Astrocyte (in vitro differentiated cells and primary cell): ENCODE measurements at regions not wholly inside any gene's neighbourhood (a gene's known extent, or its start where the extent isn't known, plus 50 kb on each side); places are given as distances from the start of the nearest gene placed in this dataset.

Experiments
- DNase-seq: peaks from one replicate; pipeline ENCODE4 v3.0.0-alpha.2; 2010; ENCODE audit warnings: low read depth
- FAIRE-seq: peaks from 2 replicates; lab custom pipeline; 2011; peaks lifted over from hg19 to GRCh38; lab: Jason Lieb, UNC
- H2AFZ ChIP-seq: 2 replicates; pipeline ENCODE4 v1.6.0; 2012; ENCODE audit warnings: low read depth, low read length, inconsistent platforms
- H3K27ac ChIP-seq: 2 replicates; pipeline ENCODE4 v1.5.1; 2011; ENCODE audit warnings: low read depth, low read length, inconsistent platforms
- H3K27me3 ChIP-seq: 2 replicates; pipeline ENCODE4 v1.6.0; 2011; ENCODE audit warnings: low read length, inconsistent platforms; ENCODE audit not compliant: insufficient read depth
- H3K36me3 ChIP-seq: 2 replicates; pipeline ENCODE4 v1.5.1; 2011; ENCODE audit warnings: low read length, inconsistent platforms; ENCODE audit not compliant: insufficient read depth
- H3K4me1 ChIP-seq: 2 replicates; pipeline ENCODE4 v1.5.1; 2011; ENCODE audit warnings: low read length, inconsistent platforms; ENCODE audit not compliant: insufficient read depth
- H3K4me2 ChIP-seq: 2 replicates; pipeline ENCODE4 v1.6.0; 2012; ENCODE audit warnings: low read length, inconsistent platforms
- H3K4me3 ChIP-seq: 2 replicates; pipeline ENCODE4 v1.5.1; 2011; ENCODE audit warnings: low read depth, mild to moderate bottlenecking, low read length, inconsistent platforms; ENCODE audit not compliant: insufficient read depth
- H3K79me2 ChIP-seq: 2 replicates; pipeline ENCODE4 v1.6.0; 2012; ENCODE audit warnings: mild to moderate bottlenecking, low read length, inconsistent platforms; ENCODE audit not compliant: insufficient read depth
- H3K9ac ChIP-seq: 2 replicates; pipeline ENCODE4 v1.6.0; 2012; ENCODE audit warnings: mild to moderate bottlenecking, low read length, inconsistent platforms
- H3K9me3 ChIP-seq: 2 replicates; pipeline ENCODE4 v1.5.1; 2012; ENCODE audit warnings: low read depth, mild to moderate bottlenecking, low read length, inconsistent platforms; ENCODE audit not compliant: insufficient read depth
- H4K20me1 ChIP-seq: 2 replicates; pipeline ENCODE4 v1.6.0; 2012; ENCODE audit warnings: low read length, inconsistent platforms; ENCODE audit not compliant: insufficient read depth
- H3K27ac Mint-ChIP-seq: one replicate; pipeline ENCODE4 v1.8.0; 2021; ENCODE audit warnings: mild to moderate bottlenecking, mixed read lengths; ENCODE audit not compliant: unreplicated experiment
- H3K27me3 Mint-ChIP-seq: one replicate; pipeline ENCODE4 v1.8.0; 2021; ENCODE audit warnings: low read depth, mixed read lengths; ENCODE audit not compliant: unreplicated experiment
- H3K36me3 Mint-ChIP-seq: one replicate; pipeline ENCODE4 v1.8.0; 2021; ENCODE audit warnings: low read depth, mixed read lengths; ENCODE audit not compliant: unreplicated experiment
- H3K4me1 Mint-ChIP-seq: one replicate; pipeline ENCODE4 v1.8.0; 2021; ENCODE audit warnings: low read depth, mixed read lengths; ENCODE audit not compliant: unreplicated experiment
- H3K4me3 Mint-ChIP-seq: one replicate; pipeline ENCODE4 v1.8.0; 2021; ENCODE audit warnings: mild to moderate bottlenecking, moderate library complexity, mixed read lengths; ENCODE audit not compliant: unreplicated experiment
- H3K9me3 Mint-ChIP-seq: one replicate; pipeline ENCODE4 v1.8.0; 2021; ENCODE audit warnings: mild to moderate bottlenecking, mixed read lengths; ENCODE audit not compliant: unreplicated experiment
- EZH2 ChIP-seq: IDR thresholded peaks from 2 replicates; pipeline ENCODE4 v1.6.1; 2012; ENCODE audit warnings: mild to moderate bottlenecking, low read length, inconsistent platforms; ENCODE audit not compliant: insufficient read depth
- TF ChIP-seq, protein P1 (sequence below): IDR thresholded peaks from 2 replicates; pipeline ENCODE4 v1.5.1; 2011; ENCODE audit warnings: low read depth, mild to moderate bottlenecking, inconsistent platforms, low read length, moderate library complexity; ENCODE audit not compliant: insufficient read depth

DNA sequence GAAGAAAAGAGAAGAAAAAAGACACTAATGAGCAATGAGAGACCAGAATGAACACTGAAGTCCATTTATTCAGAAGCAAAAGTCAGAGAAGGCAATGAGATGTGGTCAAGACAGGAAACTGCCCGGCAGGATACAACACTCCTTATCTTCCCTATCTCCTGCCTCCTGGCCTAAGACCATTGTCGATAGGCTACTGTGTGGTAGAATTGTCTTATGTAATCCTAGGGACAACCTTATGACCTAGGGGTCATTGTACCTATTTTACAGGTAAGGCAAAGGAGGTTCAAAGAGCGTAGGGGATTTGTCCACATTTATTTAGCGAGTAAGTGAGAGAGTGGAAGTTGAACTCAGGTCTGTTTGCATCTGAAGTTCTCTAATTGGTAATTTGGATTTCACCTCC, 63.0 kb upstream of the PTPN3 start:
- H3K9ac ChIP-seq: no peak overlapping the region
- H3K4me3 ChIP-seq: no peak overlapping the region
- H3K9me3 ChIP-seq: no peaks in the 10 kb centered on the region

DNA sequence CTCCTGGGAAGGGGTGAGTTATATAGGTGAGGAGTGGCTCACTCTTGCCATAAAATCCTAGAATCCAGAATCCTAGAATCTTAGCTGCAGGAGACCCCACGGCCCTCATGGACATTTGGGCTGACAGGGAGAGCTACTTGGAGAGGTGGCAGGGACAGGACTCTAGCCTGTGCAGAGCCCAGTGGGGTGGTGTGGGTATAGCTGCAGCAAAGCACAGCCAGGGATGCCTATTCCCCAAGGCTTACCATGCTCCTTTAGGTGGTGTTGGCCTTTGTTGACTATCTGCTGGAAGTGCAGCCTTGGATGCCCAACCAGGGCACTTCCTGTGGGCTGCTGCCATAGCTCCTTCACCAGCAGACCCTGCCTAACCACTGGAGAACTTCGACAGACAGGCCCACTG, 70.0 kb upstream of the PTPN3 start:
- peaks cover 13% of the 10 kb centered on the region for H3K27me3 Mint-ChIP-seq
- DNase-seq (no peak), FAIRE-seq (no peak)
- H3K4me3 Mint-ChIP-seq: no peak overlapping the region
- H3K27ac Mint-ChIP-seq: no peak overlapping the region
- H3K4me1 Mint-ChIP-seq: no peaks in the 10 kb centered on the region
- Histone ChIP-seq H3K4me3 (no peak overlapping the region), H3K79me2 (no peaks in the 10 kb centered on the region), H3K27me3 (peaks cover 10% of the 10 kb centered on the region), H3K9me3 (no peaks in the 10 kb centered on the region), H3K36me3 (no peaks in the 10 kb centered on the region), H3K9ac (no peak overlapping the region), H3K4me2 (no peak overlapping the region), H4K20me1 (no peaks in the 10 kb centered on the region), H2AFZ (no peak overlapping the region), H3K4me1 (no peaks in the 10 kb centered on the region), H3K27ac (no peak overlapping the region)
- TF ChIP-seq, protein P1, sequence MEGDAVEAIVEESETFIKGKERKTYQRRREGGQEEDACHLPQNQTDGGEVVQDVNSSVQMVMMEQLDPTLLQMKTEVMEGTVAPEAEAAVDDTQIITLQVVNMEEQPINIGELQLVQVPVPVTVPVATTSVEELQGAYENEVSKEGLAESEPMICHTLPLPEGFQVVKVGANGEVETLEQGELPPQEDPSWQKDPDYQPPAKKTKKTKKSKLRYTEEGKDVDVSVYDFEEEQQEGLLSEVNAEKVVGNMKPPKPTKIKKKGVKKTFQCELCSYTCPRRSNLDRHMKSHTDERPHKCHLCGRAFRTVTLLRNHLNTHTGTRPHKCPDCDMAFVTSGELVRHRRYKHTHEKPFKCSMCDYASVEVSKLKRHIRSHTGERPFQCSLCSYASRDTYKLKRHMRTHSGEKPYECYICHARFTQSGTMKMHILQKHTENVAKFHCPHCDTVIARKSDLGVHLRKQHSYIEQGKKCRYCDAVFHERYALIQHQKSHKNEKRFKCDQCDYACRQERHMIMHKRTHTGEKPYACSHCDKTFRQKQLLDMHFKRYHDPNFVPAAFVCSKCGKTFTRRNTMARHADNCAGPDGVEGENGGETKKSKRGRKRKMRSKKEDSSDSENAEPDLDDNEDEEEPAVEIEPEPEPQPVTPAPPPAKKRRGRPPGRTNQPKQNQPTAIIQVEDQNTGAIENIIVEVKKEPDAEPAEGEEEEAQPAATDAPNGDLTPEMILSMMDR: no peak
- no peak for TF ChIP-seq EZH2
- no peaks in the 10 kb centered on the region for H3K36me3 Mint-ChIP-seq
- H3K9me3 Mint-ChIP-seq: no peaks in the 10 kb centered on the region

More for the DNA sequence above, 63.0 kb upstream of the PTPN3 start:
- Histone ChIP-seq H3K27me3 (peaks cover 9% of the 10 kb centered on the region), H4K20me1 (no peaks in the 10 kb centered on the region), H3K27ac (no peak overlapping the region), H2AFZ (no peak overlapping the region), H3K79me2 (no peaks in the 10 kb centered on the region), H3K36me3 (no peaks in the 10 kb centered on the region), H3K4me2 (no peak overlapping the region), H3K4me1 (no peaks in the 10 kb centered on the region)
- no peak overlapping the region for H3K27ac Mint-ChIP-seq
- FAIRE-seq: no peak
- no peak for TF ChIP-seq EZH2
- TF ChIP-seq, protein P1: no peak
- H3K27me3 Mint-ChIP-seq: peaks cover 12% of the 10 kb centered on the region
- peaks cover 4% of the 10 kb centered on the region for H3K9me3 Mint-ChIP-seq
- DNase-seq: no peak
- no peaks in the 10 kb centered on the region for H3K36me3 Mint-ChIP-seq
- H3K4me1 Mint-ChIP-seq: peaks cover 13% of the 10 kb centered on the region
- H3K4me3 Mint-ChIP-seq: no peak overlapping the region

DNA sequence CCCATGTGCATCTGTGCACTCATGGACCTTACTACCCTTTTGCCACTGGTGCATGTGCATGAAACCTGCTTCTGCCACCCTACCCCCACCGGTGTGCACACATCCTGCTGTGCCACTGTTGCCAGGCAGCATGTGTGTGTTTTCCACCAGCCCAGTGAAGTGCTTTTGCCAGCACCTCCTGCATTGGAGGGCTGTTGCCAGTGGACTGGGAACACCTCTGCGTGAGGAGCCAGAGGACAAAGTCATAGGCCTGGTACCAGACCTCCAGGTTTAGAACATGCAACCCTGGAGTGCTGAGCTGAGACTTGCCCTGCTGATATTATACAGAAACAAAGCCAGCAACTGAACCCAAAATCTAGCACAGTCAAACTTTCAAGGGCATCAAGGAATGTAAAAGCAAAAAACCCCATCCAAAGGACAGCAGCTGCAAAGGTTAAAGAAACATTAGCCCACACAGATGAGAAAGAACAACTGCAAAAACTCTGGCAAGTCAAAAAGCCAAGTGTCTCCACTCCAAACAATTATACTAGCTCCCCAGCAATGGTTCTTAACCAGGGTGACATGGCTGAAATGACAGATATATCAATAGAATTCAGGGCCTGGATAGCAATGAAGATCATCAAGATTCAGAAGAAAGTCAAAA, 70.6 kb upstream of the PTPN3 start:
- Histone ChIP-seq H4K20me1 (no peaks in the 10 kb centered on the region), H3K9me3 (no peaks in the 10 kb centered on the region), H3K27me3 (peaks cover 10% of the 10 kb centered on the region), H3K4me3 (no peak overlapping the region), H3K4me2 (no peak overlapping the region), H3K4me1 (no peaks in the 10 kb centered on the region), H2AFZ (no peak overlapping the region), H3K79me2 (no peaks in the 10 kb centered on the region), H3K36me3 (no peaks in the 10 kb centered on the region), H3K27ac (no peak overlapping the region), H3K9ac (no peak overlapping the region)
- H3K4me3 Mint-ChIP-seq: no peak overlapping the region
- H3K9me3 Mint-ChIP-seq: no peaks in the 10 kb centered on the region
- no peak overlapping the region for H3K27ac Mint-ChIP-seq
- TF ChIP-seq EZH2: no peak
- TF ChIP-seq, protein P1: no peak
- H3K4me1 Mint-ChIP-seq: no peaks in the 10 kb centered on the region
- H3K27me3 Mint-ChIP-seq: peaks cover 15% of the 10 kb centered on the region
- DNase-seq: no peak
- no peak for FAIRE-seq
- H3K36me3 Mint-ChIP-seq: no peaks in the 10 kb centered on the region
